H1 (cell line): ENCODE measurements at regions not wholly inside any gene's neighbourhood (a gene's known extent, or its start where the extent isn't known, plus 50 kb on each side); places are given as distances from the start of the nearest gene placed in this dataset.

Source experiments
- CTCF ChIA-PET: fragments of 300-600 bp; sonication (Branson Sonifier 250); formaldehyde crosslinking; loops from one replicate; lab custom pipeline; 2021; ENCODE audit not compliant: partially characterized antibody; lab: Charles Lee
- POLR2A ChIA-PET: fragments of 300-600 bp; sonication (Branson Sonifier 250); formaldehyde crosslinking; loops from one replicate; lab custom pipeline; 2021; ENCODE audit warnings: inconsistent platforms; ENCODE audit not compliant: partially characterized antibody; lab: Charles Lee
- DNase-seq, 2 experiments: peaks; one replicate each; pipeline versions ENCODE4 v3.0.0 to v3.0.0-alpha.2; 2010 to 2022; ENCODE audit warnings: low spot score in 2 of 2, low read depth in 1 of 2, mixed read lengths in 1 of 2
- FAIRE-seq: peaks from 2 replicates; lab custom pipeline; 2011; peaks lifted over from hg19 to GRCh38; lab: Jason Lieb, UNC
- H2AFZ ChIP-seq: 2 replicates; pipeline ENCODE4 v1.8.1; 2012; ENCODE audit warnings: low read length, inconsistent platforms
- H2AK5ac ChIP-seq: 2 replicates; pipeline ENCODE4 v1.6.1; 2013; ENCODE audit warnings: low read depth, low read length
- H2BK120ac ChIP-seq: replicated peaks from 2 replicates; pipeline ENCODE3; 2013; ENCODE audit warnings: low read depth, low read length, inconsistent platforms
- H2BK12ac ChIP-seq: 2 replicates; pipeline ENCODE4 v1.6.1; 2013; ENCODE audit warnings: low read depth, low read length
- H2BK15ac ChIP-seq: 2 replicates; pipeline ENCODE4 v1.6.1; 2013; ENCODE audit warnings: low read length
- H2BK20ac ChIP-seq: 2 replicates; pipeline ENCODE4 v1.6.1; 2013; ENCODE audit warnings: low read length
- H2BK5ac ChIP-seq: 2 replicates; pipeline ENCODE4 v1.6.1; 2013; ENCODE audit warnings: low read depth, low read length
- H3K14ac ChIP-seq: 2 replicates; pipeline ENCODE4 v1.6.1; 2013; ENCODE audit warnings: inconsistent platforms; ENCODE audit not compliant: insufficient read length
- H3K18ac ChIP-seq: 2 replicates; pipeline ENCODE4 v1.6.1; 2013; ENCODE audit warnings: low read length; ENCODE audit errors: extremely low read depth
- H3K23ac ChIP-seq: 2 replicates; pipeline ENCODE4 v1.6.1; 2013; ENCODE audit warnings: inconsistent platforms; ENCODE audit not compliant: insufficient read length
- H3K23me2 ChIP-seq: 2 replicates; pipeline ENCODE4 v1.6.1; 2013; ENCODE audit warnings: low read depth, low read length
- H3K27ac ChIP-seq: 2 replicates; pipeline ENCODE4 v1.6.1; 2011; ENCODE audit warnings: low read depth, low read length, inconsistent platforms
- H3K27me3 ChIP-seq, 4 experiments: replicated peaks in 1 of 4; 1 replicate in 1 of 4; 2 replicates in 3 of 4; pipeline versions ENCODE4 v1.6.1 to v1.8.1; 2011 to 2013; ENCODE audit warnings: low read length in 3 of 4, mild to moderate bottlenecking in 3 of 4, inconsistent platforms in 2 of 4, mixed read lengths in 2 of 4, moderate library complexity in 1 of 4; ENCODE audit not compliant: control insufficient read depth in 3 of 4, insufficient read depth in 3 of 4; ENCODE audit errors: extremely low read depth in 1 of 4
- H3K36me3 ChIP-seq, 4 experiments: 2 replicates each; pipeline versions ENCODE4 v1.6.1 to v1.8.1; 2011 to 2013; ENCODE audit warnings: mild to moderate bottlenecking in 4 of 4, low read length in 3 of 4, moderate library complexity in 2 of 4, control low read depth in 1 of 4, inconsistent platforms in 1 of 4; ENCODE audit not compliant: insufficient read depth in 4 of 4, control insufficient read depth in 2 of 4
- H3K4ac ChIP-seq: replicated peaks from 2 replicates; pipeline ENCODE3; 2013; ENCODE audit warnings: low read length, low read depth, mixed read lengths, inconsistent platforms; ENCODE audit not compliant: insufficient read length
- H3K4me1 ChIP-seq, 4 experiments: replicated peaks in 1 of 4; 1 replicate in 1 of 4; 2 replicates in 3 of 4; pipeline versions ENCODE4 v1.6.1 to v1.8.1; 2011 to 2013; ENCODE audit warnings: low read length in 3 of 4, inconsistent platforms in 2 of 4, mixed read lengths in 1 of 4; ENCODE audit not compliant: insufficient read depth in 4 of 4, control insufficient read depth in 3 of 4
- H3K4me2 ChIP-seq, 2 experiments: 2 replicates each; pipeline versions ENCODE4 v1.6.1 to v1.8.1; 2011 to 2013; ENCODE audit warnings: low read depth in 2 of 2, low read length in 2 of 2, control low read depth in 1 of 2, inconsistent platforms in 1 of 2, mild to moderate bottlenecking in 1 of 2; ENCODE audit not compliant: insufficient read depth in 1 of 2
- H3K4me3 ChIP-seq, 4 experiments: fragments of 200-600, 300-600 bp in 1 of 4; sonication (generic), shearing (Covaris generic), sonication (Bioruptor Twin) in 1 of 4; 2 replicates each; pipeline versions ENCODE4 v1.5.1 to v1.8.1; 2011 to 2016; ENCODE audit warnings: low read length in 4 of 4, low read depth in 3 of 4, control low read depth in 2 of 4, inconsistent platforms in 2 of 4, mild to moderate bottlenecking in 2 of 4, mixed read lengths in 1 of 4, moderate library complexity in 1 of 4; ENCODE audit not compliant: insufficient read depth in 2 of 4; ENCODE audit errors: extremely low read depth in 1 of 4
- H3K56ac ChIP-seq: replicated peaks from 2 replicates; pipeline ENCODE3; 2013; ENCODE audit warnings: low read depth, mild to moderate bottlenecking, mixed read lengths, low read length, inconsistent platforms; ENCODE audit not compliant: insufficient read length
- H3K79me1 ChIP-seq: 2 replicates; pipeline ENCODE4 v1.6.1; 2013; ENCODE audit warnings: low read depth, low read length, control low read depth
- H3K79me2 ChIP-seq, 2 experiments: 2 replicates each; pipeline versions ENCODE4 v1.6.1 to v1.8.1; 2012 to 2013; ENCODE audit warnings: low read length in 2 of 2, mild to moderate bottlenecking in 2 of 2, inconsistent platforms in 1 of 2; ENCODE audit not compliant: insufficient read depth in 2 of 2, control insufficient read depth in 1 of 2
- H3K9ac ChIP-seq, 4 experiments: replicated peaks in 1 of 4; 1 replicate in 1 of 4; 2 replicates in 3 of 4; pipeline versions ENCODE4 v1.6.1 to v1.8.1; 2011 to 2013; ENCODE audit warnings: low read depth in 3 of 4, low read length in 3 of 4, control low read depth in 2 of 4, mild to moderate bottlenecking in 2 of 4, moderate library complexity in 2 of 4, inconsistent platforms in 1 of 4; ENCODE audit errors: extremely low read depth in 1 of 4
- H3K9me3 ChIP-seq, 2 experiments: 2 replicates each; pipeline versions ENCODE4 v1.6.1 to v1.8.1; 2012 to 2013; ENCODE audit warnings: mild to moderate bottlenecking in 2 of 2, moderate library complexity in 2 of 2, control low read depth in 1 of 2, inconsistent platforms in 1 of 2, low read depth in 1 of 2, low read length in 1 of 2, mixed read lengths in 1 of 2; ENCODE audit not compliant: insufficient read depth in 2 of 2
- H4K20me1 ChIP-seq, 2 experiments: replicated peaks in 1 of 2; 2 replicates each; pipeline versions ENCODE3 to v1.8.1; 2011 to 2013; ENCODE audit warnings: inconsistent platforms in 2 of 2, low read length in 2 of 2, mild to moderate bottlenecking in 1 of 2; ENCODE audit not compliant: insufficient read depth in 2 of 2, control insufficient read depth in 1 of 2
- H4K5ac ChIP-seq: 2 replicates; pipeline ENCODE4 v1.6.1; 2013; ENCODE audit warnings: low read length, low read depth, mixed read lengths, inconsistent platforms; ENCODE audit not compliant: insufficient read length
- H4K8ac ChIP-seq: 2 replicates; pipeline ENCODE4 v1.8.0; 2013; ENCODE audit warnings: mild to moderate bottlenecking, moderate library complexity, low read length, inconsistent platforms; ENCODE audit not compliant: insufficient read depth; ENCODE audit errors: extremely low read depth
- H4K91ac ChIP-seq: replicated peaks from 2 replicates; pipeline ENCODE3; 2013; ENCODE audit warnings: low read length, mixed read lengths, inconsistent platforms; ENCODE audit not compliant: insufficient read length
- BACH1 ChIP-seq: IDR thresholded peaks from 2 replicates; pipeline ENCODE4 v1.6.1; 2012; ENCODE audit warnings: low read length, improper control_type of control experiment
- BCL11A ChIP-seq, 2 experiments: IDR thresholded peaks; one replicate each; pipeline ENCODE4 v1.6.1; 2011; ENCODE audit warnings: low read depth in 2 of 2, low read length in 2 of 2, mild to moderate bottlenecking in 2 of 2
- CEBPB ChIP-seq: IDR thresholded peaks from 2 replicates; pipeline ENCODE4 v1.6.1; 2012; ENCODE audit warnings: low read depth, low read length
- CHD1 ChIP-seq: IDR thresholded peaks from 2 replicates; pipeline ENCODE4 v1.6.1; 2012; ENCODE audit warnings: low read depth, low read length, improper control_type of control experiment
- CREB1 ChIP-seq: IDR thresholded peaks from 2 replicates; pipeline ENCODE4 v1.6.1; 2012; ENCODE audit warnings: inconsistent platforms
- GABPA ChIP-seq: IDR thresholded peaks from 2 replicates; pipeline ENCODE4 v1.6.1; 2011; ENCODE audit warnings: mild to moderate bottlenecking, low read length, moderate library complexity, borderline replicate concordance; ENCODE audit not compliant: insufficient read depth
- KDM1A ChIP-seq: fragments of 200-600, 300-600 bp; sonication (generic); IDR thresholded peaks from 2 replicates; pipeline ENCODE4 v1.7.1; 2016; ENCODE audit warnings: mild to moderate bottlenecking, low read length, borderline replicate concordance
- RNF2 ChIP-seq: fragments of 200-900, 300-1000 bp; sonication (generic); IDR thresholded peaks from 2 replicates; pipeline ENCODE4 v1.7.1; 2016; ENCODE audit warnings: borderline replicate concordance, low read depth, mild to moderate bottlenecking, antibody characterized with exemption, low read length; ENCODE audit not compliant: poor library complexity, severe bottlenecking; ENCODE audit errors: missing control alignments
- SP2 ChIP-seq: IDR thresholded peaks from 2 replicates; pipeline ENCODE4 v1.6.1; 2012; ENCODE audit warnings: mild to moderate bottlenecking, low read length, inconsistent platforms
- SP4 ChIP-seq: IDR thresholded peaks from 2 replicates; pipeline ENCODE4 v1.6.1; 2012; ENCODE audit warnings: low read length, inconsistent platforms
- SRF ChIP-seq: IDR thresholded peaks from 2 replicates; pipeline ENCODE4 v1.6.1; 2011; ENCODE audit warnings: mild to moderate bottlenecking, low read depth, low read length, moderate library complexity
- TEAD4 ChIP-seq: IDR thresholded peaks from 2 replicates; pipeline ENCODE4 v1.6.1; 2012; ENCODE audit warnings: low read depth, low read length, inconsistent platforms, mixed read lengths
- WGBS, 2 experiments: shearing (Covaris generic) in 1 of 2; methylation state at CpG; one replicate each; pipeline versions ENCODE4 v1.1.6 to v1.1.7; 2013 to 2015; ENCODE audit warnings: low lambda C conversion rate in 2 of 2, mixed read lengths in 2 of 2, inconsistent platforms in 1 of 2, low coverage in 1 of 2, missing lambda C conversion rate in 1 of 2; ENCODE audit not compliant: insufficient replicate concordance in 2 of 2, insufficient coverage in 1 of 2, insufficient read length in 1 of 2; ENCODE audit errors: extremely low coverage in 1 of 2, missing lambda C conversion rate in 1 of 2; 5-methylcytosine and 5-hydroxymethylcytosine counted together

DNA sequence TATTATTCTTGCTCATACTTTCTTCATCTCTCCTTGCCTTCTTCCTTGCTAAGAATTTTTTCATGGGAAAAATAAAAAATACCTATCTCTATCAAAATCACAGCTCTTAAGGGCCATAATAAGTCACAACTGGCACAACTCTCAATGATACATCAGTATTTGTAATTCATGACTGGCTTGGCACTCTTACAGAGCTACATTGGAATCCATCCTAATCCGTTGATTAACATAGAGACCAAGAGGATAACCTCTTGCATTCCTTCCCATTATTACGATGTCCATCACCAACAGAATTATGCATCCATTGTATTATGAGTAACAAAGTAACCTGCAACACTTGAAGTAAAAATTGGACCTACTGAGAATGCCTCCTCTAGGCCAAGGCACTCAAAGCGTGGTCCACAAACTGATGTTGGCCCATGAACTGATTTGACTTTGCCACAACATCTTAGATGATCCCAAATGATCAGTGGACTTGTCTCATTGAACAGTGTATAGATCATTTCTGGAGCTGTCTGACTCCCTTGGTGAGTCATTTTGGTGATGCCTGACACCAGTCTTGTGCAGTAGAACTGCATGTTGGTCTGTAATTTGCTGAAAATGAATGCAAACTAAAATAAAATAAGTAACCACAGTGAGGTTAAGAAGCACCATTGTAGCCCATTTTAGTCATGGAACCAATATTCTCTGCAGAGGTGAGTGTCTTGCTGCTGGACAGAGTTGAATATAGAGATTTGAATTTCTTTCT is 163.2 kb downstream of the AXIN2 start:
- Histone ChIP-seq H2BK12ac (no peak overlapping the region), H3K79me1 (no peaks in the 10 kb centered on the region), H3K4ac (no peak overlapping the region), H2AK5ac (no peak overlapping the region), H3K14ac (no peak overlapping the region), H4K8ac (no peak overlapping the region), H3K56ac (no peak overlapping the region), H2AFZ (no peak overlapping the region), H3K23ac (no peak overlapping the region), H3K4me3 (no peak overlapping the region), H3K23me2 (no peaks in the 10 kb centered on the region), H4K91ac (no peak overlapping the region), H3K79me2 (no peaks in the 10 kb centered on the region), H3K4me2 (no peak overlapping the region), H3K4me1 (peaks cover 0 to 4% (median 1%) of the 10 kb centered on the region in 4 experiments; a peak in 2 of 7 replicates), H3K27me3 (no peaks in the 10 kb centered on the region), H2BK15ac (no peak overlapping the region), H2BK120ac (no peak overlapping the region), H3K36me3 (no peaks in the 10 kb centered on the region), H3K9me3 (no peaks in the 10 kb centered on the region), H3K9ac (no peak overlapping the region), H4K5ac (no peak overlapping the region), H3K18ac (no peak overlapping the region), H4K20me1 (no peaks in the 10 kb centered on the region), H2BK5ac (no peak overlapping the region), H3K27ac (no peak overlapping the region), H2BK20ac (no peak overlapping the region)
- ChIA-PET CTCF (interaction anchor here (1.0 to 1.4 kb wide), 2 partner anchors 138 to 166 kb away, joined by 3 read pairs; no protein-coding TSS in a partner anchor), POLR2A (no interaction called here)
- TF ChIP-seq SRF (no peak), GABPA (no peak), BACH1 (no peak), KDM1A (no peak), CREB1 (no peak), TEAD4 (no peak), RNF2 (no peak), BCL11A (IDR thresholded peaks at IDR 0.05; ENCODE audit: low read depth in 2 of 2, low read length in 2 of 2) (no peak), CEBPB (no peak), CHD1 (no peak), SP4 (no peak), SP2 (no peak)
- FAIRE-seq: no peak
- WGBS, 2 experiments: 96% methylated on average over 3 of the region's 3 CpGs; no CpG with 5 or more reads in 1 of the 2 experiments
- DNase-seq: no peak
